VCaP (cell line): ENCODE measurements at regions not wholly inside any gene's neighbourhood (a gene's known extent, or its start where the extent isn't known, plus 50 kb on each side); places are given as distances from the start of the nearest gene placed in this dataset.

ENCODE experiments used
- H3K27ac ChIP-seq: fragments of 450-650 bp; 2 replicates; pipeline ENCODE4 v1.5.1; 2017
- CTCF ChIP-seq: fragments of 450-650 bp; conservative IDR thresholded peaks from 2 replicates; pipeline ENCODE4 v1.5.1; 2017; ENCODE audit warnings: mild to moderate bottlenecking, moderate library complexity

- TF ChIP-seq CTCF: no peak
- H3K27ac ChIP-seq: no peak overlapping the region
These were observed 75.1 kb downstream of the LINGO1 start for GRCh38 chr15:77557564-77557963.

GRCh38 chr15:77557144-77557543, 75.6 kb downstream of the LINGO1 start:
- no peak overlapping the region for H3K27ac ChIP-seq
- TF ChIP-seq CTCF: no peak

- H3K27ac ChIP-seq: no peak overlapping the region
These were observed 76.1 kb downstream of the LINGO1 start for GRCh38 chr15:77556622-77557021.

GRCh38 chr15:77555232-77555631, 77.5 kb downstream of the LINGO1 start:
- TF ChIP-seq CTCF: no peak
- no peak overlapping the region for H3K27ac ChIP-seq

More at GRCh38 chr15:77556622-77557021, 76.1 kb downstream of the LINGO1 start:
- no peak for TF ChIP-seq CTCF

- no peak for TF ChIP-seq CTCF
- no peak overlapping the region for H3K27ac ChIP-seq
These were observed 78.2 kb downstream of the LINGO1 start for GRCh38 chr15:77554306-77555080.

- no peak overlapping the region for H3K27ac ChIP-seq
- TF ChIP-seq CTCF: no peak
These were observed 79.0 kb downstream of the LINGO1 start for GRCh38 chr15:77553695-77554094.

- no peak overlapping the region for H3K27ac ChIP-seq
- no peak for TF ChIP-seq CTCF
These were observed 79.5 kb downstream of the LINGO1 start for GRCh38 chr15:77553257-77553656.
